Neural crest cell (in vitro differentiated cells): ENCODE measurements at regions not wholly inside any gene's neighbourhood (a gene's known extent, or its start where the extent isn't known, plus 50 kb on each side); places are given as distances from the start of the nearest gene placed in this dataset.

Experiments
- DNase-seq: peaks from one replicate; pipeline ENCODE4 v3.0.0; 2021; ENCODE audit warnings: low read depth, mixed read lengths, low spot score
- H3K27ac Mint-ChIP-seq: one replicate; pipeline ENCODE4 v1.8.0; 2021; ENCODE audit warnings: mild to moderate bottlenecking, mixed read lengths; ENCODE audit not compliant: unreplicated experiment
- H3K27me3 Mint-ChIP-seq: 2 replicates; pipeline ENCODE4 v1.8.0; 2021; ENCODE audit warnings: low read depth, mild to moderate bottlenecking, mixed read lengths
- H3K36me3 Mint-ChIP-seq: 2 replicates; pipeline ENCODE4 v1.8.0; 2021; ENCODE audit warnings: low read depth, mild to moderate bottlenecking, mixed read lengths
- H3K4me1 Mint-ChIP-seq: 2 replicates; pipeline ENCODE4 v1.8.0; 2021; ENCODE audit warnings: mixed read lengths
- H3K4me3 Mint-ChIP-seq: one replicate; pipeline ENCODE4 v1.8.0; 2021; ENCODE audit warnings: mild to moderate bottlenecking, mixed read lengths
- H3K9me3 Mint-ChIP-seq: 2 replicates; pipeline ENCODE4 v1.8.0; 2021; ENCODE audit warnings: mixed read lengths
- CTCF ChIP-seq: fragments of 200-600 bp; sonication (generic); conservative IDR thresholded peaks from 2 replicates; pipeline ENCODE4 v1.5.0; 2021; ENCODE audit warnings: antibody characterized with exemption, mild to moderate bottlenecking

GRCh38 chr18:1408376-1408775 is 503.7 kb downstream of the ADCYAP1 start:
- H3K36me3 Mint-ChIP-seq, result no peaks in the 10 kb centered on the region
- TF ChIP-seq CTCF, result no peak
- DNase-seq, result no peak
- H3K27me3 Mint-ChIP-seq, result peaks cover 3% of the 10 kb centered on the region
- no peak overlapping the region for H3K4me3 Mint-ChIP-seq
- H3K4me1 Mint-ChIP-seq, result no peaks in the 10 kb centered on the region
- no peaks in the 10 kb centered on the region for H3K9me3 Mint-ChIP-seq
- H3K27ac Mint-ChIP-seq, result no peak overlapping the region

GRCh38 chr18:1412655-1413322 is 508.1 kb downstream of the ADCYAP1 start:
- H3K4me1 Mint-ChIP-seq, result no peaks in the 10 kb centered on the region
- no peak overlapping the region for H3K27ac Mint-ChIP-seq
- TF ChIP-seq CTCF, result no peak
- H3K9me3 Mint-ChIP-seq, result no peaks in the 10 kb centered on the region
- H3K4me3 Mint-ChIP-seq, result no peak overlapping the region
- no peaks in the 10 kb centered on the region for H3K36me3 Mint-ChIP-seq
- peaks cover 3% of the 10 kb centered on the region for H3K27me3 Mint-ChIP-seq
- DNase-seq, result no peak

- no peak overlapping the region for H3K27ac Mint-ChIP-seq
- no peak overlapping the region for H3K4me3 Mint-ChIP-seq
- H3K36me3 Mint-ChIP-seq, result no peaks in the 10 kb centered on the region
- DNase-seq, result no peak
- H3K27me3 Mint-ChIP-seq, result peaks cover 3% of the 10 kb centered on the region
- no peak for TF ChIP-seq CTCF
- no peaks in the 10 kb centered on the region for H3K9me3 Mint-ChIP-seq
- H3K4me1 Mint-ChIP-seq, result no peaks in the 10 kb centered on the region
Measured at GRCh38 chr18:1413323-1413675, 508.6 kb downstream of the ADCYAP1 start.

GRCh38 chr18:1416074-1416473 is 511.4 kb downstream of the ADCYAP1 start:
- Mint-ChIP-seq H3K4me3 (no peak overlapping the region), H3K9me3 (no peaks in the 10 kb centered on the region), H3K27me3 (no peaks in the 10 kb centered on the region), H3K4me1 (no peaks in the 10 kb centered on the region), H3K36me3 (no peaks in the 10 kb centered on the region), H3K27ac (no peak overlapping the region)
- TF ChIP-seq CTCF, result no peak
- no peak for DNase-seq

- Mint-ChIP-seq H3K27me3 (peaks cover 9% of the 10 kb centered on the region), H3K4me1 (no peaks in the 10 kb centered on the region), H3K27ac (no peak overlapping the region), H3K4me3 (no peak overlapping the region), H3K36me3 (no peaks in the 10 kb centered on the region), H3K9me3 (no peaks in the 10 kb centered on the region)
- no peak for DNase-seq
- no peak for TF ChIP-seq CTCF
Measured at GRCh38 chr18:1421502-1421901, 516.8 kb downstream of the ADCYAP1 start.
